ENCODE measurements at regions not wholly inside any gene's neighbourhood (a gene's known extent, or its start where the extent isn't known, plus 50 kb on each side); places are given as distances from the start of the nearest gene placed in this dataset.

- no TSS peak for BruUV-seq (replicated peaks)
- no peak for DNase-seq (ENCODE audit: low spot score)
- Histone ChIP-seq H3K4me3 (ENCODE audit: low read depth, low read length, poor library complexity, severe bottlenecking) (no peak overlapping the region), H3K27ac (ENCODE audit: low read depth, low read length, poor library complexity, severe bottlenecking) (no peak overlapping the region), H3K9me3 (ENCODE audit: low read depth, low read length, poor library complexity, severe bottlenecking) (peaks cover 18% of the 10 kb centered on the region), H3K4me1 (ENCODE audit: insufficient read depth, low read length, poor library complexity, severe bottlenecking) (no peaks in the 10 kb centered on the region), H3K36me3 (ENCODE audit: insufficient read depth, low read length, poor library complexity, severe bottlenecking) (no peaks in the 10 kb centered on the region), H3K27me3 (replicated peaks; ENCODE audit: insufficient read depth, low read depth, low read length, poor library complexity) (no peaks in the 10 kb centered on the region)
- intact Hi-C loops (cut with micrococcal nuclease; ENCODE audit: unreplicated experiment): no loop called here
- POLR2A ChIA-PET (ENCODE audit: low non-redundant PET): no interaction called here
- TF ChIP-seq CTCF (conservative IDR thresholded peaks at IDR 0.05; ENCODE audit: low read depth, low read length) (no peak), EZH2 (IDR thresholded peaks at IDR 0.05; ENCODE audit: borderline replicate concordance, low read depth, low read length, poor library complexity, severe bottlenecking) (no peak)
- CTCF ChIA-PET: no interaction called here
Measured at GRCh38 chr6:77105091-77105490, 358.2 kb downstream of the HTR1B start.

DNA sequence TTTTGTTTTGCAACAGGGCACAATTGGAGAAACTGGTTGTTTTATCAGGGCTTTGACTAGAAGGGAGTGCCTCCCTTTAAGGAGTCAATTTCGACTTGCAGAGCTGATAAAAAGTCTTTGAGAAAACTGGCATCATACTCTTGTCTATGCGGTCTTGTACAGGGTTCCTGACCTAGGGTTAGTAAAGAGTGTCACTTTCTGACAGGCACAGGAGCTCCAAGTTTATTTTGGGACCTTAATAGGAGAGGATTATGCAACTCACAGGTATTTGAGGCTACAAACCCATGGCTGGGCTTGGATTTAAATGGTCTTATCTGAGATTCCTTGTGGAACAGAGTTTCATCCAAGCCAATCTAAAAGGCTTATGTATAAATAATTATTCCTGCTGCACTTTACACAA lies 365.4 kb downstream of the HTR1B start:
- no peak for DNase-seq (ENCODE audit: low spot score)
- Histone ChIP-seq H3K27ac (ENCODE audit: low read depth, low read length, poor library complexity, severe bottlenecking) (no peak overlapping the region), H3K4me1 (ENCODE audit: insufficient read depth, low read length, poor library complexity, severe bottlenecking) (no peaks in the 10 kb centered on the region), H3K27me3 (replicated peaks; ENCODE audit: insufficient read depth, low read depth, low read length, poor library complexity) (no peaks in the 10 kb centered on the region), H3K9me3 (ENCODE audit: low read depth, low read length, poor library complexity, severe bottlenecking) (peaks cover 24% of the 10 kb centered on the region), H3K36me3 (ENCODE audit: insufficient read depth, low read length, poor library complexity, severe bottlenecking) (no peaks in the 10 kb centered on the region), H3K4me3 (ENCODE audit: low read depth, low read length, poor library complexity, severe bottlenecking) (no peak overlapping the region)
- TF ChIP-seq EZH2 (IDR thresholded peaks at IDR 0.05; ENCODE audit: borderline replicate concordance, low read depth, low read length, poor library complexity, severe bottlenecking) (no peak), CTCF (conservative IDR thresholded peaks at IDR 0.05; ENCODE audit: low read depth, low read length) (no peak)
- BruUV-seq (replicated peaks): no TSS peak
- POLR2A ChIA-PET (ENCODE audit: low non-redundant PET): no interaction called here
- CTCF ChIA-PET: no interaction called here
- intact Hi-C loops (cut with micrococcal nuclease; ENCODE audit: unreplicated experiment): no loop called here

GRCh38 chr6:77095936-77096627 lies 367.2 kb downstream of the HTR1B start:
- intact Hi-C loops (cut with micrococcal nuclease; ENCODE audit: unreplicated experiment): no loop called here
- H3K27me3 ChIP-seq (replicated peaks; ENCODE audit: insufficient read depth, low read depth, low read length, poor library complexity): no peaks in the 10 kb centered on the region
- no peaks in the 10 kb centered on the region for H3K36me3 ChIP-seq (ENCODE audit: insufficient read depth, low read length, poor library complexity, severe bottlenecking)
- H3K4me3 ChIP-seq (ENCODE audit: low read depth, low read length, poor library complexity, severe bottlenecking): no peak overlapping the region
- CTCF ChIA-PET: no interaction called here
- DNase-seq (ENCODE audit: low spot score): no peak
- BruUV-seq (replicated peaks): no TSS peak
- H3K27ac ChIP-seq (ENCODE audit: low read depth, low read length, poor library complexity, severe bottlenecking): no peak overlapping the region
- H3K9me3 ChIP-seq (ENCODE audit: low read depth, low read length, poor library complexity, severe bottlenecking): peaks cover 21% of the 10 kb centered on the region
- H3K4me1 ChIP-seq (ENCODE audit: insufficient read depth, low read length, poor library complexity, severe bottlenecking): no peaks in the 10 kb centered on the region
- TF ChIP-seq CTCF (conservative IDR thresholded peaks at IDR 0.05; ENCODE audit: low read depth, low read length) (no peak), EZH2 (IDR thresholded peaks at IDR 0.05; ENCODE audit: borderline replicate concordance, low read depth, low read length, poor library complexity, severe bottlenecking) (no peak)
- POLR2A ChIA-PET (ENCODE audit: low non-redundant PET): no interaction called here

All from A673 (cell line).